HUDEP-2 (cell line): ENCODE measurements at regions not wholly inside any gene's neighbourhood (a gene's known extent, or its start where the extent isn't known, plus 50 kb on each side); places are given as distances from the start of the nearest gene placed in this dataset.
"Not testable (repeated sequence)": the region's sequence is repeated elsewhere in the genome, so short reads cannot be mapped to it uniquely, and the experiment has no call there.

ENCODE experiments used
- DNase-seq, 76 experiments: peaks; one replicate each; lab custom pipeline; 2025; ENCODE audit not compliant: unreplicated experiment in 76 of 76; lab: John Stamatoyannopoulos, UW

- DNase-seq = no peak
Observed at GRCh38 chr5:67610186-67610912, 413.8 kb upstream of the CD180 start.

- DNase-seq = no peak
Observed at GRCh38 chr5:67607958-67608357, 411.4 kb upstream of the CD180 start.

GRCh38 chr5:67606586-67606947 is 410.0 kb upstream of the CD180 start:
- DNase-seq = no peak

- DNase-seq = no peak
Observed at GRCh38 chr5:67605730-67606585, 409.4 kb upstream of the CD180 start.

- DNase-seq = no peak
Observed at GRCh38 chr5:67591491-67591890, 394.9 kb upstream of the CD180 start.

- DNase-seq = no peak
Observed at GRCh38 chr5:67588389-67588788, 391.8 kb upstream of the CD180 start.

GRCh38 chr5:67581203-67581602 is 384.6 kb upstream of the CD180 start:
- DNase-seq = no peak

- no peak for DNase-seq
Observed at GRCh38 chr5:67578011-67578410, 381.4 kb upstream of the CD180 start.

- no peak for DNase-seq
Observed at GRCh38 chr5:67577424-67577823, 380.8 kb upstream of the CD180 start.

- DNase-seq = no peak
Observed at GRCh38 chr5:67576112-67576511, 379.5 kb upstream of the CD180 start.

GRCh38 chr5:67575087-67575486 is 378.5 kb upstream of the CD180 start:
- no peak for DNase-seq

GRCh38 chr5:67561151-67561932 is 364.7 kb upstream of the CD180 start:
- no peak for DNase-seq

- DNase-seq = no peak
Observed at GRCh38 chr5:67552773-67553172, 356.2 kb upstream of the CD180 start.

- no peak for DNase-seq
Observed at GRCh38 chr5:67549947-67550346, 353.3 kb upstream of the CD180 start.

- DNase-seq = no peak
Observed at GRCh38 chr5:67549296-67549618, 352.7 kb upstream of the CD180 start.

- DNase-seq = no peak
Observed at GRCh38 chr5:67548520-67549295, 352.1 kb upstream of the CD180 start.

GRCh38 chr5:67547682-67548081 is 351.1 kb upstream of the CD180 start:
- no peak for DNase-seq

- not testable (repeated sequence) for DNase-seq
Observed at GRCh38 chr5:67544942-67545341, 348.3 kb upstream of the CD180 start.

GRCh38 chr5:67543720-67544270 is 347.2 kb upstream of the CD180 start:
- no peak for DNase-seq

- no peak for DNase-seq
Observed at GRCh38 chr5:67542479-67542878, 345.9 kb upstream of the CD180 start.
